ENCODE measurements at regions not wholly inside any gene's neighbourhood (a gene's known extent, or its start where the extent isn't known, plus 50 kb on each side); places are given as distances from the start of the nearest gene placed in this dataset.

DNA sequence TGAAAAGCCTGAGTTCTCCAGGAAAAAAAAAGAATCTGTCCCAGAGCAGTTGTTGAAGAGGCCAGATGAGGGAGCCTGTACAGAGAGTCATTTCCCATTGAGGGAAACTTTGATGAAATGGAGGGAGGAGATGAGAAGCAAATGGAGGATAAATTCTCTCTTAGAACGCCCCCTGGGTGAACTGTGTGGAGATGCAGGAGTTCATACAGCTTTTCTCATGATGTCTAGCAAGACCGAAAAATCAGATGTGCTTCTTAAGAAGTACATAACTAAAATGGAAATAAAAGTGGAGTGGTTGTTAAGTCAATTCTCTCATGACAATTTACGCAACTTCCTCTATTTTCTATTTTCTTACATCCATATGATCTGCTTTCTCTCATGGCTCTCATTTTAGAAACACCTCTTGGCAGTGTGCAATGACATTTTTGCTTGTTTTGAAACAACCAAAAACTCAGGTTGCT lies 1263.1 kb downstream of the PCDH9 start:
- TF ChIP-seq CTCF (IDR thresholded peaks at IDR 0.05; ENCODE audit: insufficient read depth, low read depth, low read length) = peak; percentile 40
- TF ChIP-seq EZH2 (IDR thresholded peaks at IDR 0.05; ENCODE audit: insufficient read depth, low read length) = no peak

Data from astrocyte (in vitro differentiated cells and primary cell).